Heart left ventricle (tissue), 13 donors: ENCODE measurements at regions not wholly inside any gene's neighbourhood (a gene's known extent, or its start where the extent isn't known, plus 50 kb on each side); places are given as distances from the start of the nearest gene placed in this dataset.

ENCODE experiments used
- POLR2A ChIP-seq, 2 donors: fragments of 450-650 bp; IDR thresholded peaks; one replicate each; pipeline ENCODE4 v1.6.1; 2017; ENCODE audit warnings: antibody characterized with exemption in 2 of 2, mild to moderate bottlenecking in 2 of 2, moderate library complexity in 2 of 2
- TF ChIP-seq, protein P1 (sequence below), 12 donors: fragments of 200-600 bp; sonication (generic) in 4 of 12; IDR thresholded peaks; one replicate each; pipeline versions ENCODE4 v1.5.0 to v1.8.0; 2018 to 2022; ENCODE audit warnings: antibody characterized with exemption in 12 of 12, mild to moderate bottlenecking in 5 of 12
- donor health status: ischemic (EF 13 %, LVEDD 7.1; RV severe dilation, severe dysfunction).
- donor health status: DM: no; HTN: yes; CAD: no.
- donor health status: DM: no; HTN: no; CAD: no.
- donor health status: ischemic (EF 25% LVEDD 6.9; RV normal size, moderate dysfunction).
- donor health status: ischemic (EF 25% LVEDD 5.7; RV mildly dilated, moderate dysfunction).
- donor health status: ischemic (EF 35%, LVEDD 5.7; RV mildly dilated, moderate dysfunction).
- donor health status: nonischemic (EF 11% LVEDD 7.7; RV severe dilation, severe dysfunction).
- donor health status: DM: yes; HTN: yes; CAD: no.
- donor health status: PGD.
- donor health status: ischemic (EF 29% LVEDD 5.4; RV normal size, mild dysfunction).
- donor health status: nonischemic (EF 23%, LVEDD 6.1; RV moderate dilation, normal function).

- TF ChIP-seq, protein P1, sequence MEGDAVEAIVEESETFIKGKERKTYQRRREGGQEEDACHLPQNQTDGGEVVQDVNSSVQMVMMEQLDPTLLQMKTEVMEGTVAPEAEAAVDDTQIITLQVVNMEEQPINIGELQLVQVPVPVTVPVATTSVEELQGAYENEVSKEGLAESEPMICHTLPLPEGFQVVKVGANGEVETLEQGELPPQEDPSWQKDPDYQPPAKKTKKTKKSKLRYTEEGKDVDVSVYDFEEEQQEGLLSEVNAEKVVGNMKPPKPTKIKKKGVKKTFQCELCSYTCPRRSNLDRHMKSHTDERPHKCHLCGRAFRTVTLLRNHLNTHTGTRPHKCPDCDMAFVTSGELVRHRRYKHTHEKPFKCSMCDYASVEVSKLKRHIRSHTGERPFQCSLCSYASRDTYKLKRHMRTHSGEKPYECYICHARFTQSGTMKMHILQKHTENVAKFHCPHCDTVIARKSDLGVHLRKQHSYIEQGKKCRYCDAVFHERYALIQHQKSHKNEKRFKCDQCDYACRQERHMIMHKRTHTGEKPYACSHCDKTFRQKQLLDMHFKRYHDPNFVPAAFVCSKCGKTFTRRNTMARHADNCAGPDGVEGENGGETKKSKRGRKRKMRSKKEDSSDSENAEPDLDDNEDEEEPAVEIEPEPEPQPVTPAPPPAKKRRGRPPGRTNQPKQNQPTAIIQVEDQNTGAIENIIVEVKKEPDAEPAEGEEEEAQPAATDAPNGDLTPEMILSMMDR (IDR thresholded peaks at IDR 0.05), result no peak
- no peak for TF ChIP-seq POLR2A (IDR thresholded peaks at IDR 0.05)
Measured at GRCh38 chr3:144820726-144821125, 849.1 kb downstream of the DIPK2A start.
